HG03558 (cell line): ENCODE measurements at regions not wholly inside any gene's neighbourhood (a gene's known extent, or its start where the extent isn't known, plus 50 kb on each side); places are given as distances from the start of the nearest gene placed in this dataset.

Source experiments
- ATAC-seq: cut with Tn5 transposase; IDR thresholded peaks from one replicate; pipeline ENCODE4 v1.9.1; 2021; ENCODE audit warnings: moderate number of reproducible peaks; ENCODE audit not compliant: unreplicated experiment; ENCODE audit errors: extremely low read depth

- no peak for ATAC-seq
Measured at GRCh38 chr13:33508060-33508459, 222.5 kb upstream of the STARD13 start.

- no peak for ATAC-seq
Measured at GRCh38 chr13:33509642-33510229, 224.2 kb upstream of the STARD13 start.

GRCh38 chr13:33510350-33510970, 224.9 kb upstream of the STARD13 start:
- no peak for ATAC-seq

GRCh38 chr13:33512880-33513554, 227.5 kb upstream of the STARD13 start:
- ATAC-seq, result no peak

- ATAC-seq, result no peak
Measured at GRCh38 chr13:33514362-33514761, 228.8 kb upstream of the STARD13 start.

GRCh38 chr13:33515146-33515545, 229.6 kb upstream of the STARD13 start:
- no peak for ATAC-seq

GRCh38 chr13:33518452-33518851, 232.9 kb upstream of the STARD13 start:
- ATAC-seq, result no peak

- no peak for ATAC-seq
Measured at GRCh38 chr13:33519561-33520467, 234.3 kb upstream of the STARD13 start.

- no peak for ATAC-seq
Measured at GRCh38 chr13:33520468-33520839, 234.9 kb upstream of the STARD13 start.

GRCh38 chr13:33524086-33524485, 238.5 kb upstream of the STARD13 start:
- ATAC-seq, result no peak

GRCh38 chr13:33525763-33526162, 240.2 kb upstream of the STARD13 start:
- no peak for ATAC-seq

GRCh38 chr13:33526718-33527117, 241.2 kb upstream of the STARD13 start:
- no peak for ATAC-seq

- ATAC-seq, result no peak
Measured at GRCh38 chr13:33528896-33529295, 243.3 kb upstream of the STARD13 start.

GRCh38 chr13:33531484-33531883, 245.9 kb upstream of the STARD13 start:
- ATAC-seq, result no peak

- ATAC-seq, result no peak
Measured at GRCh38 chr13:33535061-33535460, 249.5 kb upstream of the STARD13 start.

- no peak for ATAC-seq
Measured at GRCh38 chr13:33536601-33537000, 251.0 kb upstream of the STARD13 start.

GRCh38 chr13:33537026-33537425, 251.5 kb upstream of the STARD13 start:
- no peak for ATAC-seq

- ATAC-seq, result no peak
Measured at GRCh38 chr13:33537676-33538075, 252.1 kb upstream of the STARD13 start.

GRCh38 chr13:33541456-33541855, 255.9 kb upstream of the STARD13 start:
- ATAC-seq, result no peak

- ATAC-seq, result no peak
Measured at GRCh38 chr13:33541962-33542308, 256.4 kb upstream of the STARD13 start.
